Activated T-helper 9 cell treated with anti-CD3 and anti-CD28 coated beads, Interleukin-2, amount 50 U/mL, for 16 hours (primary cell): ENCODE measurements at regions not wholly inside any gene's neighbourhood (a gene's known extent, or its start where the extent isn't known, plus 50 kb on each side); places are given as distances from the start of the nearest gene placed in this dataset.
"Not testable (repeated sequence)": the region's sequence is repeated elsewhere in the genome, so short reads cannot be mapped to it uniquely, and the experiment has no call there.

ENCODE experiments used
- DNase-seq: peaks from one replicate; pipeline ENCODE4 v3.0.0-alpha.2; 2020; ENCODE audit warnings: low read depth

DNA sequence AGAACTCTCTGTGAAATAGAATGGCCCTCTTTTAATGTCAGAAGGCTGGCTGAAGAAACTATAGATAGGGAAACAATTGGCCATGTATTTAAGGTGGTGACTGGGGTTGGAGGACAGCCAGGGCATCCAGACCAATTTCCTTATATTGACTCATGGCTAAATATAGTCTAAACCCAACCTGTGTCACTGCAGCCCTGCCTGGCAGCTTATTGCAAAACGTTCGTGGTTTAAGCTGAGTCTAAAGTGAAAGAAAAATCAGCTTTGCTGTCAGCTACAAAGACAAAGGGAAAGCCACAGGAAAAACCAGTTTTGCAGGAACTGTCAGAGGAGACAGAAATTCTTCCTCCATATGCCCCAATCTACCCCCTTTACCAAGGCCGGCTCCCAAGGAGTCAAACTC lies 902.8 kb upstream of the NDST4 start:
- no peak for DNase-seq

GRCh38 chr4:116015549-116015948 lies 902.1 kb upstream of the NDST4 start:
- no peak for DNase-seq

GRCh38 chr4:116015062-116015461 lies 901.6 kb upstream of the NDST4 start:
- no peak for DNase-seq

DNA sequence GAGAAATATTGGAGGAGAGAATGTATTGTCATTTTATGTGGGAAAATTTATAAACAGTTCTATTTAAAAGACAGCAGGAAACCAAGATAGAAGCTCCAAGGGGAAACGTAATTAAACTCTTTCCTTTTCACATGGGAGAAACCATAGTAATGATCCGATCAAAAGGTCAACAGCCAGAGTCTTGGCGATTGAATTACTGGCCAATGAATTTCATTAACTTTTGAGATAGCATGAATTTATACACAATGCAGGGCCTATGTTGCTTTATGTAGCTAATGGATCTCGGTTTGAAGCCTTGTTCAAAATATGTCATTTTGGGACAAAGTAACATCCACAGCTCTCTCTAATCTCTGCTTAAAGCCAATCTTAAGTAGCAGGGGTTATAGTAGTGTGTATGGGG lies 897.5 kb upstream of the NDST4 start:
- no peak for DNase-seq

GRCh38 chr4:116005806-116006088 lies 892.3 kb upstream of the NDST4 start:
- DNase-seq, result no peak

GRCh38 chr4:116005037-116005805 lies 891.8 kb upstream of the NDST4 start:
- no peak for DNase-seq

DNA sequence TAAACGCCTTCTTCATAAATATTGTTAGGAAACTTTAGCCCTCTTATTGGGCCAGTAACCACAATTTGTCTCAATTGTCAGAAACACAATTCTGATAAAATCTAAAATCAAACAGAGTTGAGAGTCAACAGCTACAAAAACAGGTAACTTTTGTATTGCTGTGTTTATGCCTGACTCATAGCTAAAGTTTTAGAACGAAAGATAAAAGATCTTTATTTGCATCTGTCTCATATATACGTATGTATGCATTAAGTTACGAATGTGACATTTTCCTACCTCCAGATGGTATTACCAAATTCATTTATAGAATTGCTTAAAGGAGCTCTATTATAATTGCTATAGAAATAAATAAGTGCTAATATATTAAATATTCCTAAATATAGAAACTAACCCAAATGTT lies 887.9 kb upstream of the NDST4 start:
- DNase-seq, result no peak

- no peak for DNase-seq
These were observed 873.2 kb upstream of the NDST4 start for GRCh38 chr4:115986573-115986972.

- not testable (repeated sequence) for DNase-seq
These were observed 862.1 kb upstream of the NDST4 start for GRCh38 chr4:115975421-115976001.

GRCh38 chr4:115973768-115974167 lies 860.3 kb upstream of the NDST4 start:
- DNase-seq, result no peak

- no peak for DNase-seq
These were observed 859.5 kb upstream of the NDST4 start for GRCh38 chr4:115972967-115973366.

GRCh38 chr4:115970859-115971258 lies 857.4 kb upstream of the NDST4 start:
- no peak for DNase-seq

GRCh38 chr4:115969756-115970155 lies 856.3 kb upstream of the NDST4 start:
- no peak for DNase-seq

DNA sequence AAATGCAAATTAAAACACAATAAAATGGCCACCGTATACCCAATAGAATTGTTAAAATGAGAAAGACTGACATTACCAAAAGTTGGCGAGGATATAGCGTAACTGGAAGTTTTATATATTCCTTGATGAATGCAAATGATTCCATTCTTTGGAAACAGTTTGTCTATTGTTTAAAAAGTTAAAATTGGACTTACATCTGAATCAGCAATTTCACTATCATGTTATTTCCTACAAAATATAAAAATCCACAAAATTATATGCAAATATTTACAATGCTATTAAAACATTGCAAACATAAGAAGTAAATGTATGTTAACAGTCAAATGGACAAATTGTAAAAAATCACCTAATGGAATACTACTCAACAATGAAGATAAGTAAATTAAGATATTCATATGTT lies 852.2 kb upstream of the NDST4 start:
- DNase-seq, result no peak

- not testable (repeated sequence) for DNase-seq
These were observed 842.8 kb upstream of the NDST4 start for GRCh38 chr4:115956054-115956796.

DNA sequence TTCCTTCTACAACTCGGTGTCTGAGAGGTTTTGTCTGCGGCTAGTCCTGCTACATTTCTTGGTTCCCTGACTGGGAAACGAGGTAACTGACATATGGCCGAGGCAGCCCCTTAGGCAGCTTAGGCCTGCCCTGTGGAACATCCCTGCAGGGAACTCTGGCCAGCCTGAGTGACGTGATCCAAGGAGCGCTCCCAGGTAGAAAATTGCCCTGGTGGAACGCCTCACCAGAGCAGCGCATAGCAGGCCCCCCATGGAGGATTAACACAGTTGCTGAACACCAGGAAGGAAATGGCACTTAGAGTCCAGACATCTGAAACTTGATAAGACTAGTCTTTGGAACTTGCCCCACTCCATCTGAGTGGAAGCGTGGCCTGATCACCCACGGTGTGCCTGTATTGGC lies 837.4 kb upstream of the NDST4 start:
- no peak for DNase-seq

DNA sequence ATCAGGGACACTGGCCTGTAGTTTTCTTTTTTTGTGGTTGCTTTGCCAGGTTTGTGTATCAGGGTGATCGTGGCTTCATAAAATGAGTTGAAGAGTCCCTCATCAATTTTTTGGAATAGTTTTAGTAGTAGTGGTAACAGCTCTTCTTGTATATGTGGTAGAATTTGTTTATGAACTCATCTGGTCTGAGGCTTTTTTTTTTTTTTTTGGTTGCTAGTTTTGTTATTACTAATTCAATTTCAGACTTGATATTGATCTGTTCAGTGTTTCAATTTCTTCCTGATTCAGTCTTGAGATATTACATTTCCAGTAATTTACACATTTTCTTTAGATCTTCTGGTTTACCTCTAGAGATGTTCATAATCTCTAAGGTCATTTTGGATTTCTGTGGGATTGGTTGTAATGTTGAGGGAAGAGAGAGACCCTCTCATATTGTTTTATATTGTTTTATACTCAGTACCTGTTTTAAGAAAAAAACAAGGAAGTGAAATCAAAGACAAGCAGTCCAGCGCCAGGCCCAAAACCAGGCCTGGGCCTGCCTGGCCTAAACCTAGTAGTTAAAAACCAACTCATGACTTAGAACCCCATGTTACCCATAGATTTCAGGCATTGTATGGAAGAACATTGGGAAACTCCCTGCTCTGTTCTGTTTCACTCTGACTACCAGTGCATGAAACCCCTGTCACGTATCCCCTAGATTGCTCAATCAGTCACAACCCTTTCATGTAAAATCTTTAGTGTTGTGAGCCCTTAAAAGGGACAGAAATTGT lies 836.7 kb upstream of the NDST4 start:
- not testable (repeated sequence) for DNase-seq

DNA sequence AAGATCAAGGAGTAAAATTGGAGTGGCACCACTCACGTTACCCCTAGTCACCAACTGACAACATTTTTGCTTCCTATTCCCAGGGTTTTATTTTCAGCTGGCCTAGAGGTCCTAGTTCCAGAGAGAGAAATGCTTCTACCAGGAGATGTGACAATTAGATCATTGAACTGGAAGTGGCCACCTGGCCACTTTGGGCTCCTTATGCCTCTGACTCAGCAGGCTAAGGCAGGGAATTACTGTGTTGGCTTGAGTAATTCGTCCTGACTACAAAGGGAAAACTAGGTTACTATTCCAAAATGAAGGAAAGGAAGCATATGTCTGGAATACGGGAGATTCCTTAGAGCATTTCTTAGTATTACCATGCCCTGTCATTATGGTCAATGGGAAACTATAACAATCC lies 831.6 kb upstream of the NDST4 start:
- DNase-seq, result no peak

- DNase-seq, result no peak
These were observed 830.9 kb upstream of the NDST4 start for GRCh38 chr4:115944146-115944905.

DNA sequence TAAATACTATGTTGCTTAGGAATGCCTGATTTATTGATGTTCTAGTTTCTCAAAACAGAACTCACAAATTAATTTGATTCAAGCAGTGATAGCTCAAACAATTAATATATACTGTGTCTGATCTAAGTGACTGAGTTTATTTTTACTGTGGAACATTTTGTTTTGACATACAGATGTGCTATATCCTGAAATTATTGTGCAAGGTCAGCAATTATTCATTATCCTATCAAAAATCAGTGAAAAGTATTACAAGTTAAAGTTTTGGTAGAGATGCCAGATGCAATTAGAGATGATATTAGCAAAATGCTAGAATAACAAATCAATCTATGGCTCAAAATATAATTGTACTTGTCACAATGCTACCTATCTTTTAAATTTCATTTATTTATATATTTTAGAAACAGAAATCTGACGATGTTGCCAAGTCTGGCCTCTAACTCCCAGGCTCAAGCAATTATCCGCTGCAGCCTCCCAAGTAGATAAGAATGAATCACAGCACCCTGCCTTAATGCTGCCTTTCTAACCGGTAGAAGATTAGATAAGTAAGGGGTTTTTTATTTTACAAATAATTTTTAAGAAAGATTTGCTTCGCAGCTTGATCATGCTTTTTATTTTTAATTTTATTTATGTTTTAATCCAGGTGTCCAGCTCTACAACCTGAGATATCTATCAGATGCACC lies 825.5 kb upstream of the NDST4 start:
- no peak for DNase-seq

DNA sequence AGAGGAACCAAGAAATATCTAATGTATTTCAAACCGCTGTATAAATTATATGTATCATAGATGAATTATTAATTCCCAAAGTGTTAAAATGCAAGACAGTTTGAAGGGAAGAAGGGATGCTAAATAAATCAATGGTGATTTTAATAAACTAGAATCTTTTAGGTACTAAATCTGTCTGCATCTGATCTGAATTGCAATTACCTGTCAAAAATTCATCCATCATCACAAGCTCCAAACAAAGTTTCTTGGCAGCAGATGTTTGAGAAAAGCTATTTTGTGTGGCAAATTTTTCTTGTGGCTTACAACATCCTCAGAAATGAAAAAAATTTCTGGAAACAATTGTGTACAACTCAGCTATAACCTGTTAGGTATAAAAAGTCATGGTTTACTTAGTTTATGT lies 816.0 kb upstream of the NDST4 start:
- no peak for DNase-seq
